Stimulated activated CD8-positive, alpha-beta memory T cell treated with anti-CD3 and anti-CD28 coated beads, Interleukin-12 subunit alpha, Interleukin-12 subunit beta, amount 100 ng/mL, for 24 hours (primary cell): ENCODE measurements at regions not wholly inside any gene's neighbourhood (a gene's known extent, or its start where the extent isn't known, plus 50 kb on each side); places are given as distances from the start of the nearest gene placed in this dataset.

ENCODE experiments used
- DNase-seq: peaks from one replicate; pipeline ENCODE4 v3.0.0-alpha.2; 2020; ENCODE audit errors: extremely low read depth

GRCh38 chr5:96035796-96036195, 74.1 kb upstream of the ELL2 start:
- no peak for DNase-seq

GRCh38 chr5:96033116-96033515, 71.5 kb upstream of the ELL2 start:
- no peak for DNase-seq

GRCh38 chr5:96031811-96032261, 70.2 kb upstream of the ELL2 start:
- DNase-seq: no peak

GRCh38 chr5:96031180-96031579, 69.5 kb upstream of the ELL2 start:
- no peak for DNase-seq

GRCh38 chr5:96026406-96027041, 64.9 kb upstream of the ELL2 start:
- no peak for DNase-seq

GRCh38 chr5:96024683-96025475, 63.2 kb upstream of the ELL2 start:
- no peak for DNase-seq

- no peak for DNase-seq
Observed at GRCh38 chr5:96023518-96023917, 61.9 kb upstream of the ELL2 start.

GRCh38 chr5:96022971-96023370, 61.3 kb upstream of the ELL2 start:
- DNase-seq: no peak

GRCh38 chr5:96017951-96018350, 56.3 kb upstream of the ELL2 start:
- no peak for DNase-seq

GRCh38 chr5:96016216-96016615, 54.6 kb upstream of the ELL2 start:
- DNase-seq: no peak

- no peak for DNase-seq
Observed at GRCh38 chr5:96015709-96016108, 54.1 kb upstream of the ELL2 start.

- no peak for DNase-seq
Observed at GRCh38 chr5:96014395-96014794, 52.7 kb upstream of the ELL2 start.

GRCh38 chr5:96013254-96013653, 51.6 kb upstream of the ELL2 start:
- no peak for DNase-seq

GRCh38 chr5:96012399-96012798, 50.7 kb upstream of the ELL2 start:
- DNase-seq: no peak
